MG63 (cell line): ENCODE measurements at regions not wholly inside any gene's neighbourhood (a gene's known extent, or its start where the extent isn't known, plus 50 kb on each side); places are given as distances from the start of the nearest gene placed in this dataset.
A peak's percentile ranks its signal among the peaks of the same experiment; 100 is the strongest.
"Not testable (repeated sequence)": the region's sequence is repeated elsewhere in the genome, so short reads cannot be mapped to it uniquely, and the experiment has no call there.

Experiments used
- DNase-seq: peaks from one replicate; pipeline ENCODE4 v3.0.0-alpha.2; 2020
- H3K27me3 ChIP-seq: fragments of 250-450 bp; sonication (Bioruptor Pico); 2 replicates; pipeline ENCODE4 v1.5.1; 2020; ENCODE audit warnings: mild to moderate bottlenecking, moderate library complexity
- H3K36me3 ChIP-seq: fragments of 250-450 bp; sonication (Bioruptor Pico); 2 replicates; pipeline ENCODE4 v1.5.1; 2020; ENCODE audit warnings: mild to moderate bottlenecking, moderate library complexity
- H3K4me3 ChIP-seq: fragments of 250-450 bp; sonication (Bioruptor Pico); 2 replicates; pipeline ENCODE4 v1.5.1; 2020; ENCODE audit warnings: mild to moderate bottlenecking, moderate library complexity
- H3K9me3 ChIP-seq: fragments of 250-450 bp; sonication (Bioruptor Pico); 2 replicates; pipeline ENCODE4 v1.5.1; 2020; ENCODE audit warnings: mild to moderate bottlenecking, moderate library complexity

DNA sequence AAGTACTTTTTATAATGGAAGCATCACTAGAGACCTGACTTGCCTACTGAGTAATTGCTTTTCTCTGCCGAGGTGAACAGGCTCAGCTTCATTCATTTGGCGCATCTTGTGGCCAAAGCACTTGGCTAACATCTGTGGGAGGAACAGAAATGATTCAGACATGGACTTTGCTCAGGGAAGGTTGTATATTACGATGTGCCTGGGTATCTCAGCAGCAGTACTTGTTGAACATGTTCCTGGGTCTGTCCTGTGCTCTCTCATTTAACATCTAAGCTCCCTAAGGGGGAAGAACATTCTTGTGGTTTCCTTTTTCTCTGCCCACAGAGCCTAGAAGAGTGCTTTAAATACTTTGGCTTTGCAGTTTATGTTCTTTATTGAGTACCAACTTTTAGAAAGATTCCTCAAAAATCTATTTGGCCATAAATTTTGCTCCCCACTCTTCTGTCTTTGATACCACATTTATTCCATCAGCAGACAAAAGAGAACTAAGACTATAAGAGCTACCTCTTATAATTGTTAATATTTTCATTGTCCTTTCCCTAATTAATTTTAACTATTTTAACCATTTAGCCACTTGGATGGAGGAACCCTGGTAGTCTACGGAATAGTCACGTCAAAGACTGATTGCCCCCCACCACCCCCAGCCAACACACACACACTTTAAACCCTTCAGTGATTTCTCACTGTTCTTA, 101.2 kb upstream of the EGLN3 start:
- DNase-seq: peak; percentile 67
- no peaks in the 10 kb centered on the region for H3K9me3 ChIP-seq
- H3K27me3 ChIP-seq: no peaks in the 10 kb centered on the region
- H3K36me3 ChIP-seq: no peaks in the 10 kb centered on the region
- no peak overlapping the region for H3K4me3 ChIP-seq

DNA sequence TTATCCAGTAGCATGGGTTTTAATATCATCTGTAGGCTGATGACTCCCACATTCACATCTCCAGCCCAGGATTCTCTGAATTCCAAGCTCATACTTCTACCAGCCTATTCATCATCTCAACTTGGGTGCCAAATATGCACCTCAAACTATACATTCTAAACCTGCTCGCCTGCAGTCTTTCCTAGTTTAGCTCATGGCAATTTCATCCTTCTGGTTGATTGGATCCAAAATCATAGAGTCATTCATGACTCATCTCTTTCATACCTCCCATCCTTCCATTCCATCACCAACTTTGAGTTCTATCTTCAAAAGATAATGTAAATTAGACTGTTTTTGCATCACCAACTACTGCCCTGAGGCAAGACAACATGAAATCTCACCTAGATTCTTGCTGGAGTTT, 99.7 kb upstream of the EGLN3 start:
- DNase-seq: peak; percentile 8
- H3K9me3 ChIP-seq: no peaks in the 10 kb centered on the region
- H3K4me3 ChIP-seq: no peak overlapping the region
- H3K27me3 ChIP-seq: no peaks in the 10 kb centered on the region
- H3K36me3 ChIP-seq: no peaks in the 10 kb centered on the region

DNA sequence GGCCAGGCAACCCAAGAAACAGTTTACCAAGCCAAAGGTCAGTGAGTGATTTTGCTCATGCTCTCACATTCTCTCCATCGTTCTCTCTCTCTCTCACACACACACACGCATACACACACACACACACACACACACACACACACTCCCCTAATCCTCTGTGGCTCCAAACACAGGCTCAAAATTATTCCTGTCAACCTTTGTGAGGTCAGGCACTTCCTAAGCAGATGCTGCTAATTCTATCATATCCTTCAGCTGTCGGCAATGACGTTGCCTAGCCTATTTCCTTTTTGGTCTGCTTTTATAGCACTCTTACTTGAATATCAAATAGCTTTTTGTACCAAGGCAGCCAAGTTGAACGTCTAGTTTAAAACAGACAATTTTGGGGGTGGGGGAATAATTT, 98.9 kb upstream of the EGLN3 start:
- no peaks in the 10 kb centered on the region for H3K36me3 ChIP-seq
- H3K4me3 ChIP-seq: no peak overlapping the region
- no peaks in the 10 kb centered on the region for H3K9me3 ChIP-seq

DNA sequence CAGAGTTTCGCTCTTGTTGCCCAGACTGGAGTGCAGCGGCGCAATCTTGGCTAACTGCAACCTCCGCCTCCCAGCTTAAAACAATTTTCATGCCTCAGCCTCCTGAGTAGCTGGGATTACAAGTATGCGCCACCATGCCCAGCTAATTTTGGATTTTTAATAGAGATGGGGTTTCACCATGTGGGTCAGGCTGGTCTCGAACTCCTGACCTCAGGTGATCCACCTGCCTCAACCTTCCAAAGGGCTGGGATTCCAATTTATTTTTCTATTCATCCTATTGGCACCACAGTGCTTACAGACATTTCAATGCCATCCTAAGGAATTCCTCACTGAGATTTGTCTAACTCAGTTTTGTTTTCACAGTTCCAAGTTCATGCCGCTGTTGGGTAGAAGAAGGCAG, 98.3 kb upstream of the EGLN3 start:
- not testable (repeated sequence) for DNase-seq, H3K9me3 ChIP-seq, H3K27me3 ChIP-seq, H3K4me3 ChIP-seq, H3K36me3 ChIP-seq

More for the DNA sequence above, 98.9 kb upstream of the EGLN3 start:
- no peaks in the 10 kb centered on the region for H3K27me3 ChIP-seq
- DNase-seq: no peak

DNA sequence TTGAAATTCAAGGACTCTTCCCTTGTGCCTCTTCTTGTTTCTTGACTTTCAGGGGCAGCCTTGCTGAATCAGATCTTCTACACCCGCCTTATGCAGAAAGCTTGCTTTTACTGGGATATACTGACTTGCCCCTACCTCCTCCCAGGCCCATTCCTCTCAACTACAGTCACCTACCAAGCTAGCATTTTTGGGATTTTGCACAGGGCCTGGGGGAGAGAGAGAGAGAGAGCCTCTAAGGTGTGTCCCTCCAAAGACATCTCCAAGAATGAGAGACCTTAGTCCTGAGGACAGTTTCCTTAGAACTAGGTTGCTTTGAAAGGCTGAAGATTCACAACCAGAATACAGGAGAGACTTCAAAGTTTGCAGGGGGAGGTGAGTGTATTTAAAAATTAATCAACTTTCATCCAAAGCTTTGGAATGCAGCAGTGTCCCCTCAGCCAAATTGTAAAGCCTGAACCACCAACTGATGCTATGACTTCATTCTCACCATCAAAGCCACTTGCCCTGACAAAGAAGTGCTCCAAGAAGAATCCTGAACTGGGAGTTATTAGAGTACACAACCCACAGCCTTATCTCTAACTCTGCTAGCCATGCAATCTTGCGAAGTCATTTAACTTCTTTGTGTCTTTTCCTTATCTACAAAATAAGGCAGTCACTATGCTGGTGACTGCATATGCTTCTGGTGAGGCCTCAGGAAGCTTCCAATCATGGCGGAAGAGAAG, 96.1 kb upstream of the EGLN3 start:
- Histone ChIP-seq H3K27me3 (no peaks in the 10 kb centered on the region), H3K4me3 (no peak overlapping the region), H3K9me3 (no peaks in the 10 kb centered on the region), H3K36me3 (no peaks in the 10 kb centered on the region)
- DNase-seq: no peak

DNA sequence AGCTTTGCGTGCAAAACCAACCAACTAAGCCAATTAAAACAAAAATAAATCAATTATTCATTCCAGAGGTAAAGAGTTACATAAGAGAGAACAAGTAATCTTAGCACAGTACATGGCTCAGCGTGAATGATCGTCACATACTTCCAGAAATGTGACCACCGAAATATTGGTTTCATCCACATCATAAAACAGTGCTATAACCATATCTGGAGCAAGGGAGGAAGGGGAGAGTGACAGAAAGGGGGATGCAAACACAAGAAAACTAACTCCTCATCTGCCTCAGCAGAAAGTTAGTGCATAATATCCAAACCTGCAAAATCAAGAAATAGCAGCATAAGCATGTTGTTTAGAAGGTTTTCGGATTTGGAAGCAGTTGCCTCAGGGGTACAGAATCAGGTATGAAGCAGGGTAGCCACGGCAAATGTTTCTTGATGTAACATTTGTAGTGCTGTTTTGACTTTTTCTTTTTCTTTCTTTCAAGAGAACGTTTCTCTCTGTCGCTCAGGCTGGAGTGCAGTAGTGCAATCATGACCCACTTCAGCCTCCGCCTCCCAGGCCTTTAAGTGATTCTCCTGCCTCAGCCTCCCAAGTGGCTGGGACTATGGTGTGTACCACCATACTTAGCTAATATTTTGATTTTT, 93.9 kb upstream of the EGLN3 start:
- Histone ChIP-seq H3K36me3 (no peaks in the 10 kb centered on the region), H3K27me3 (no peaks in the 10 kb centered on the region), H3K4me3 (no peak overlapping the region), H3K9me3 (no peaks in the 10 kb centered on the region)
- DNase-seq: no peak

DNA sequence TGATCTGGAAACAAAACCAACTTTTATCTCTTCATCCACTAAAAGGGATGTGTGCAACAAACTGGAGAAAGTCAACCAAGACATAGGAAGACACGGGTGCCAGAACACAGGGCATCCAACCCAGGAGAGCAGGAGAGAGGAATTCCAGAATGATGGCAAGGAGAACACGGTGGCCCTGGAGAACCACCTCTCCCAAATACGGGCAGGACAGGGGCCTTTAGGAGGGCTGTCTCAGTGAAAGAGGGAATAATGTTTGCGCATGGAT, 93.4 kb upstream of the EGLN3 start:
- Histone ChIP-seq H3K36me3 (no peaks in the 10 kb centered on the region), H3K4me3 (no peak overlapping the region), H3K27me3 (no peaks in the 10 kb centered on the region), H3K9me3 (no peaks in the 10 kb centered on the region)
- DNase-seq: no peak

DNA sequence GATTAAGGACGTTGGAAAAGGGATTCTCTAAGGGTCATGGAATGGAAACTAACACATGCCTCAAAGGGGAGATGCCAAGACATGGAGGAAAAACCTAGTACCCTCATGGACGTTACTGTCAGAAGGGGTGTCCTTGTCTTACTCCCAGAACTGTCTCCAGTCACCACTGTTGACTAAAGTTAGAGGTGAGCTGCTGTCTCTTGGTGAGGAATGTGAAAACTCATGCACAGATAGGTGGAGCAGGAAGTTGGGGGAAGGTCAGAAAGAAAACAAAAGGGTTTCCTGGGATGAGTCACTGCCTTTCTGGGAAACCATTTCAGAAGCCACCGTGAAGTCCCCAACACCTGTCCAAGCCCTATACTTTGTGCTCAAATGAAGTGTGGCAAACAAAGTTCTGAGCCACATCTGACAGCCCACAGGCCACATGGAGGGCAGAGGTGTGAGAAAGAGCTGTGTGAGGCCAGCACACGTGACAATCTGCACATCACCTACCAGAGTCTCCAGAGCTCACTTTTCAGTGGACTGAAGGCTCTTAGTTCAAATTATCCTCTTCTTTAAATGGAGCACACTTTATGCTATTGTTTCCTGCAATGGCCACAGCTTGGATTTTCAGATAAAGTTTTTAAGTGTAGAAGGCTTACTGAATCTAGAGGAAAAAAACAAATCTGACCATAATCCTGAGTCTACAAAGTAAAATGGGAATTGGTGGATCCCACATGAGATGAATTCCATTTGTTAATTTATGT, 92.9 kb upstream of the EGLN3 start:
- no peak for DNase-seq
- H3K27me3 ChIP-seq: no peaks in the 10 kb centered on the region
- H3K36me3 ChIP-seq: no peaks in the 10 kb centered on the region
- no peaks in the 10 kb centered on the region for H3K9me3 ChIP-seq
- H3K4me3 ChIP-seq: no peak overlapping the region

DNA sequence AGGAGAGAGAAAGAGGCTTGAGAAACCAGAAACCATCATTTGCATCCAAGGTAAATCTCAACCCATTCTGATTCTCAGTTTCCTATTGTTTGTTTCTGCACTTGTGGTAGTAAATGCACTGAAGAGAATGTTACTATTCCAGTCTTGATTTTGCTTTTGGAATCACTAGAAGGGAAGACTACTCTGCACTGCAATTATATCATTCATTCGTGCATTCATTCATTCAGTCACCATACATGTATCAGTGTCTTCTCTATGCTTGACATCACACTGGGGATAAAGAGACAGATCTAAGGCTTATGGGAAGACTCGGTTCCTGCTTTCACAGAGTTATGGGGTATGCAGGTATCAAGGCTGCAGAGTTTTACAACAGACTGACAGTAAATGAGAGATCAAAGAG, 90.3 kb upstream of the EGLN3 start:
- Histone ChIP-seq H3K4me3 (no peak overlapping the region), H3K36me3 (no peaks in the 10 kb centered on the region), H3K27me3 (no peaks in the 10 kb centered on the region), H3K9me3 (no peaks in the 10 kb centered on the region)
- DNase-seq: no peak

DNA sequence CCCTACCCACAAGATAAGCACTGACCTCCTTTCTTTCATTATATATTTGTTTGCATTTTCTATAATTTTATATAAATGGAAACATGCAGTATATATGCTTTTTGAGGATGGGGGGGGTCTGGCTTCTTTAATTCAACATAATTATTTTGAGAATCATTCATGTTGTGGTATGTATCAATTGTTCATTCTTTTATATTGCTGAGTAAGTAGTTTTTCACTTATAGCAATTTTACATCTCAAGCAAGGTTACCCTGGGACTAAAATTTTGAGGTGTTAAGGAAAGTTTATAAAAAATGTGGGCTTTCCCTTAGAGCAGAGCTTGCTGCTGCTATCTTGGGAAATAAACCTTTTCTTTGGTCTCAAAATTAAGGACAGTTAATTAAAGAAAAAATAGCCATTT, 89.9 kb upstream of the EGLN3 start:
- no peak for DNase-seq
- H3K27me3 ChIP-seq: no peaks in the 10 kb centered on the region
- H3K4me3 ChIP-seq: no peak overlapping the region
- no peaks in the 10 kb centered on the region for H3K36me3 ChIP-seq
- H3K9me3 ChIP-seq: no peaks in the 10 kb centered on the region

DNA sequence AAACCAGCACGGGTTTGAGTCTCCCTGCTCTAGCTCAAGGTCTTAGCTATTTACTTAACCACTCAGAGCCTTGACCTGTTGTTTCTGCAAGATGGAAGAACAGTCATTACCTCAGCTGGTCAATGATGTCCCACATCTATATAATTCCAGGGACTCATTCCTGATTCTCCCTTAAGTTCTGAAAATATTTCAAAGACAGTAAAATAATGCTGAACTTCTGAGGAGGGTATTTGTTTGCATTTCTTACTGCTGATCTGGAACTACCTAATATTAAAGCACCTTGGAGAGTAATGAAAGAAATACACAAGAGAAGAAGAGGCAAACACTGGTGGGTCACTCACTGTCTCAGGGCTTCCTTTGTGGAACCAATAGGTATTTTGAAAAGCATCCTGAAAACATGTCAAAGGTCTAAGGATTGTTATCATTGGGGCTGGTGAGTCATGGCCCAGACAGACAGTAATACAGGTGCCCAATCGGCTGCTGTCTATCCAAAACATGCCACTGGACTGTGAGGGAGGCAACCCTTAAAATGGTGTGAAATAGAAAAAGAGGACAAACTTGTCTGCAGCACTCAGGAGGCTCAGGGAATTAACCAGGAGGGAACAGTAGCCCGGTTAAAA, 88.7 kb upstream of the EGLN3 start:
- Histone ChIP-seq H3K36me3 (no peaks in the 10 kb centered on the region), H3K27me3 (no peaks in the 10 kb centered on the region), H3K4me3 (no peak overlapping the region), H3K9me3 (no peaks in the 10 kb centered on the region)
- no peak for DNase-seq

DNA sequence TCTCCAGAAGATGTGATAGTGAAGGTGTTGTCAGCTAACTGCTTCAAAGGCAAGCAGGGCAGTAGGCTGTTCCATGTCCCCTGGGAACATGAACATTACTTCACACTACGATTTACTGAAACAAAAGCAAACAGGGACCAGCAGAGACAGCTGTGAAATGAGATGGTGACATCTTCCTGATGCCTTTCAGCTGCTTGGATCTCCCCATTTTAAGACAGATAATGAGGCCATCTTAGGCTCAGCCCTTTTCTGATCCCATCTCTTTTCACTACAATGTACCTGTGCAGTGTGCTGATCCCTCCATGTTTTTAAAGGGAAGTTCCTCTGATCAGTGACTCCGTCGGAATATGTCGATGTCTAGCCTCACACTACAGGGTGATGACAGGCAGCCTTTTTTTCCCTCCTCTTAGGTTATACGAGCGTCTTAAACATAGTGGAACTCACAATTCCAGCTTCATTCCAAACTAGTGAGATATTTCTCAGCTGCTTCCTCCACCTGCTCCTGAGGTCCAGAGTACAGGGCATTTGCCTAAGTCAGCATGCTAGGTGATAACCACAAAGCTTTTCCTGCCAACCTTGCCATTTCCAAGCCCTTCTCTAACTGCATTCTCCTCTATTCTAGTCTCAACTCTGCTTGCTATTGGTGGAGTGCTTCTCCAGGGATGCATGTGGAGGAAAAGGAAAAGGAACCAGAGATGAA, 87.6 kb upstream of the EGLN3 start:
- Histone ChIP-seq H3K4me3 (no peak overlapping the region), H3K27me3 (no peaks in the 10 kb centered on the region), H3K9me3 (no peaks in the 10 kb centered on the region), H3K36me3 (no peaks in the 10 kb centered on the region)
- no peak for DNase-seq

DNA sequence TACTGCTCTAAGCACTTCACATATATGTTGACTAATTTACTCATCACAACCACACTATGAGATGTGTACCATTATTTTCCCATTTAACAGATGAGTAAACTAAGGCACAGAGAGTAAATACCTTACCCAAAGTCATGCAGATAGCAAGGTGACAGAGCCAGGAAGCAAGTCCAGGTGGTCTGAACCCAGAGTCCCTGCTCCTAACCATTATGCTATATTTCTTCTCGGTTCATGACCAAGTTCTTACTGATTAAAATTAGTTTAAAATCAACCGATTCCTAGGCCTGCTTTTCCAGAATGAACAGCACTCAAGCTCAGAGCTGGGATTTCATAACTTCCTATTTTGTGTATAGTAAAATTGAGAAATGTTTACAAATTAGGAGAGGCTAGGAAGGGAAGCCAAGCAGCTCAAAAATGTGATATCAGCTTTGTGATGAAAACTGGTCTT, 85.5 kb upstream of the EGLN3 start:
- Histone ChIP-seq H3K9me3 (no peaks in the 10 kb centered on the region), H3K36me3 (no peaks in the 10 kb centered on the region), H3K27me3 (no peaks in the 10 kb centered on the region), H3K4me3 (no peak overlapping the region)
- no peak for DNase-seq

DNA sequence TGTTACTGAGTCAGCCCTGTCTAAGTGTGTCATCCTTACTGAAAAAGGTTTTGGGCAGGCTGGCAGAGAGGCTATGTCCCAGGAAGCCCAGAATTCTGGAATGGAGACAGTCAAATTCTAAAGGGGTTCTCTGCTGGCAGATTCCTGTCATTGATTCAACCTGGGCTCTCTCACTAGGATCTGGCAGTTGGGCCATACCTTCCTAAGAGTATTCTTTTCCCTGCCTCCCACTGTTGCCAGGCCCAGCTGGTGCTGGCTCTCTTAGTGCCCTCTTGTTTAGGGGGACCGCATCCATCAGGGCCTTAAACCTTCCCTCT, 85.0 kb upstream of the EGLN3 start:
- H3K9me3 ChIP-seq: no peaks in the 10 kb centered on the region
- no peak overlapping the region for H3K4me3 ChIP-seq
- H3K27me3 ChIP-seq: no peaks in the 10 kb centered on the region
- no peaks in the 10 kb centered on the region for H3K36me3 ChIP-seq
- DNase-seq: no peak

DNA sequence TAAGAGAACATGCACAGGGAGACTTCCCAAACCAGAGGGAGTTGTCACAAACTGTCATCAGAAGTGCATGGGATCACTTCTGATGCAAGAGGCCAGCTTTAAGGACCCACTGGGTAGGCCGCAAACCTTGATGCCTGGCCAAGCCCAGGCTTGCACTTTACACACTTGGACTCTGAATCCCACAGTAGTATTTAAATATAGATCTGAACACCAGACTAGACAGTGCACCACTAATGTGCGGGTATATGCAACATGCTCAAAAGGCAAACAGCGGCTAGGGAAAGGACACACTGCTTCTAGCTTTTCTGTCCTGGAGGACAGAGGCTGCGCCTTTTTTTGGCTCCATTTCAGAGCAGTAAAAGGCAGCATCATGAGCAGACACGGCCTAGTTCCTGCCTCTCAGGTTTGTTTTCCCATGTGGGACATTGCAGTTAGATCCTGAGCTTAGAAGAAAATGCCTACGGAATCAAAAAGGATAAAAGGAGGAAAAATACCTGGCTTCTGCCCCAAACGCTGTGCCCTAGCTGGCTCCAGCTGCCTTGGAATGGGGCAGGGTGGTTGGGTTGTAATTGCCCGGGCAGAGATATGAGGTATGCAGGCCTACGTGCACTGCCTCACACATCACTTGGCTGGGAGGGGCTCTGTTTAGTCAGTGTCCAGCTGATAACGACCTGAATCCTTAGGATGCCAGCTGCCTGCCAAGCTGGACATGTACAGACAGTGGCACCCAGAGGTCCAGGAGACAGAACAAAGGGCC, 84.5 kb upstream of the EGLN3 start:
- Histone ChIP-seq H3K27me3 (no peaks in the 10 kb centered on the region), H3K9me3 (no peaks in the 10 kb centered on the region), H3K4me3 (no peak overlapping the region), H3K36me3 (no peaks in the 10 kb centered on the region)
- DNase-seq: peak; percentile 92
